Spleen (tissue), 7 donors: ENCODE measurements at regions not wholly inside any gene's neighbourhood (a gene's known extent, or its start where the extent isn't known, plus 50 kb on each side); places are given as distances from the start of the nearest gene placed in this dataset.

Experiments
- POLR2A ChIP-seq, 3 donors: fragments of 450-650 bp; IDR thresholded peaks; one replicate each; pipeline ENCODE4 v1.5.1; 2017; ENCODE audit warnings: antibody characterized with exemption in 3 of 3, mild to moderate bottlenecking in 1 of 3
- TF ChIP-seq, protein P1 (sequence below), 11 experiments: fragments of 200-600 bp in 7 of 11; fragments of 450-650 bp in 4 of 11; sonication (generic) in 4 of 11; IDR thresholded peaks in 8 of 11; conservative IDR thresholded peaks in 3 of 11; 1 replicate in 7 of 11; 2 replicates in 4 of 11; pipeline versions ENCODE4 v1.4.0 to v1.8.0; 2016 to 2021; ENCODE audit warnings: antibody characterized with exemption in 11 of 11, inconsistent platforms in 4 of 11, mild to moderate bottlenecking in 1 of 11
- donor health status: DM: no; HTN: no; CAD: no; lungs with moderate emphysema.
- donor health status: DM: no; HTN: no; CAD: no.
- donor health status: DM: no; HTN: no; CAD: no.

DNA sequence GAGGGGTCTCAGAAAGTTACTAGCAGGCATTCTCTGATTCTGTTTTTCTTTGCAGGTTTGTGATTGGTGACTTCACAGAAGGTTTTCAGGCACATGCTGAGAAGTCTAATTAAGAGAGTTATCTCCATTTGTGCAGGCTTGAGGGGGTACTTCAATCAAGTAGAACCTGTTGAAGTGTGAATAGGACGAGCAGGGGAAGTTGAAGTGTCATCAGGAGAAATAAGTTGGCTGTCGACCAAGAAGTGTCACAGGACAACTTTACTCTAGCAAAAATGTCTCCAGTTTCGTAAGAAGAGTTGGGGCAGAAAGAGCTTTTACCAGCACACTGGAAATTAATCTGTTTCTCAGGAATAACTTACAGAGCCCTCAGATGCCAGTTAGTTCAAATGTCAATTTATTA, 576.5 kb upstream of the SLITRK5 start:
- TF ChIP-seq POLR2A (IDR thresholded peaks at IDR 0.05) = no peak
- TF ChIP-seq, protein P1, sequence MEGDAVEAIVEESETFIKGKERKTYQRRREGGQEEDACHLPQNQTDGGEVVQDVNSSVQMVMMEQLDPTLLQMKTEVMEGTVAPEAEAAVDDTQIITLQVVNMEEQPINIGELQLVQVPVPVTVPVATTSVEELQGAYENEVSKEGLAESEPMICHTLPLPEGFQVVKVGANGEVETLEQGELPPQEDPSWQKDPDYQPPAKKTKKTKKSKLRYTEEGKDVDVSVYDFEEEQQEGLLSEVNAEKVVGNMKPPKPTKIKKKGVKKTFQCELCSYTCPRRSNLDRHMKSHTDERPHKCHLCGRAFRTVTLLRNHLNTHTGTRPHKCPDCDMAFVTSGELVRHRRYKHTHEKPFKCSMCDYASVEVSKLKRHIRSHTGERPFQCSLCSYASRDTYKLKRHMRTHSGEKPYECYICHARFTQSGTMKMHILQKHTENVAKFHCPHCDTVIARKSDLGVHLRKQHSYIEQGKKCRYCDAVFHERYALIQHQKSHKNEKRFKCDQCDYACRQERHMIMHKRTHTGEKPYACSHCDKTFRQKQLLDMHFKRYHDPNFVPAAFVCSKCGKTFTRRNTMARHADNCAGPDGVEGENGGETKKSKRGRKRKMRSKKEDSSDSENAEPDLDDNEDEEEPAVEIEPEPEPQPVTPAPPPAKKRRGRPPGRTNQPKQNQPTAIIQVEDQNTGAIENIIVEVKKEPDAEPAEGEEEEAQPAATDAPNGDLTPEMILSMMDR (IDR thresholded peaks at IDR 0.05 in 8 of 11, conservative IDR thresholded peaks at IDR 0.05 in 3 of 11) = no peak
